DND-41 (cell line): ENCODE measurements at regions not wholly inside any gene's neighbourhood (a gene's known extent, or its start where the extent isn't known, plus 50 kb on each side); places are given as distances from the start of the nearest gene placed in this dataset.

Source experiments
- ATAC-seq: fragments of 200-7000 bp; cut with Tn5 transposase; 3 replicates; pipeline ENCODE4 v1.9.1; 2021; ENCODE audit warnings: low read depth; ENCODE audit not compliant: insufficient read depth
- DNase-seq: peaks from one replicate; pipeline ENCODE4 v3.0.0-alpha.2; 2020
- H2AFZ ChIP-seq: 2 replicates; pipeline ENCODE4 v1.6.0; 2012; ENCODE audit warnings: low read depth, low read length
- H3K27ac ChIP-seq: 2 replicates; pipeline ENCODE4 v1.5.1; 2012; ENCODE audit warnings: low read length, inconsistent platforms
- H3K27me3 ChIP-seq: fragments of 200-600 bp; sonication (generic); 2 replicates; pipeline ENCODE4 v1.6.0; 2012; ENCODE audit warnings: low read length, mild to moderate bottlenecking, inconsistent platforms; ENCODE audit not compliant: insufficient read depth, poor library complexity
- H3K36me3 ChIP-seq: 2 replicates; pipeline ENCODE4 v1.5.1; 2012; ENCODE audit warnings: low read length, inconsistent platforms; ENCODE audit not compliant: insufficient read depth
- H3K4me1 ChIP-seq: 2 replicates; pipeline ENCODE4 v1.5.1; 2012; ENCODE audit warnings: mild to moderate bottlenecking, low read length; ENCODE audit not compliant: insufficient read depth
- H3K4me2 ChIP-seq: 2 replicates; pipeline ENCODE4 v1.6.0; 2012; ENCODE audit warnings: mild to moderate bottlenecking, moderate library complexity, low read length, inconsistent platforms; ENCODE audit not compliant: insufficient read depth
- H3K4me3 ChIP-seq, 2 experiments: fragments of 200-600 bp in 1 of 2; shearing (Covaris generic) in 1 of 2; 2 replicates each; pipeline ENCODE4 v1.5.1; 2012 to 2016; ENCODE audit warnings: inconsistent platforms in 2 of 2, low read length in 2 of 2, mild to moderate bottlenecking in 2 of 2, low read depth in 1 of 2, moderate library complexity in 1 of 2
- H3K79me2 ChIP-seq: 2 replicates; pipeline ENCODE4 v1.6.0; 2012; ENCODE audit warnings: low read length, inconsistent platforms; ENCODE audit not compliant: insufficient read depth
- H3K9ac ChIP-seq: 2 replicates; pipeline ENCODE4 v1.6.0; 2012; ENCODE audit warnings: low read depth, mild to moderate bottlenecking, inconsistent platforms, low read length, moderate library complexity
- H3K9me3 ChIP-seq: 2 replicates; pipeline ENCODE4 v1.5.1; 2012; ENCODE audit warnings: low read length, moderate library complexity, mild to moderate bottlenecking, inconsistent platforms; ENCODE audit not compliant: insufficient read depth, severe bottlenecking
- H4K20me1 ChIP-seq: 2 replicates; pipeline ENCODE4 v1.6.0; 2012; ENCODE audit warnings: low read length; ENCODE audit not compliant: insufficient read depth
- CTCF ChIP-seq: IDR thresholded peaks from 2 replicates; pipeline ENCODE4 v1.5.1; 2012; ENCODE audit warnings: borderline replicate concordance, low read length, moderate library complexity, mild to moderate bottlenecking; ENCODE audit not compliant: poor library complexity, severe bottlenecking; ENCODE audit errors: extremely low read depth
- EZH2 ChIP-seq: IDR thresholded peaks from 3 replicates; pipeline ENCODE4 v1.6.1; 2012; ENCODE audit warnings: borderline replicate concordance, low read depth, mild to moderate bottlenecking, moderate library complexity, low read length, inconsistent platforms; ENCODE audit not compliant: severe bottlenecking

- no peak for DNase-seq
- no peak overlapping the region for H3K4me3 ChIP-seq
- no peaks in the 10 kb centered on the region for H3K9me3 ChIP-seq
- H3K4me2 ChIP-seq, result no peak overlapping the region
- H4K20me1 ChIP-seq, result no peaks in the 10 kb centered on the region
- no peaks in the 10 kb centered on the region for H3K36me3 ChIP-seq
- peaks cover 54% of the 10 kb centered on the region for H3K4me1 ChIP-seq
- ATAC-seq, result no peak
- H3K27ac ChIP-seq, result no peak overlapping the region; the same call in 1 of the 2 replicates
- TF ChIP-seq EZH2, result no peak
- TF ChIP-seq CTCF, result no peak
- no peak overlapping the region for H3K9ac ChIP-seq
- no peaks in the 10 kb centered on the region for H3K79me2 ChIP-seq
- no peaks in the 10 kb centered on the region for H3K27me3 ChIP-seq
- H2AFZ ChIP-seq, result no peak overlapping the region
These were observed 139.5 kb upstream of the RPL34 start for GRCh38 chr4:108480881-108481280.

GRCh38 chr4:108477527-108478108 is 142.8 kb upstream of the RPL34 start:
- Histone ChIP-seq H3K4me1 (peaks cover 21% of the 10 kb centered on the region), H3K27ac (no peak overlapping the region), H2AFZ (no peak overlapping the region), H3K27me3 (no peaks in the 10 kb centered on the region), H3K4me3 (no peak overlapping the region), H3K9me3 (no peaks in the 10 kb centered on the region), H3K36me3 (no peaks in the 10 kb centered on the region), H4K20me1 (no peaks in the 10 kb centered on the region), H3K9ac (no peak overlapping the region), H3K79me2 (no peaks in the 10 kb centered on the region), H3K4me2 (no peak overlapping the region)
- no peak for DNase-seq
- no peak for TF ChIP-seq CTCF
- TF ChIP-seq EZH2, result no peak
- ATAC-seq, result no peak

- no peaks in the 10 kb centered on the region for H4K20me1 ChIP-seq
- H3K9me3 ChIP-seq, result no peaks in the 10 kb centered on the region
- no peaks in the 10 kb centered on the region for H3K27me3 ChIP-seq
- no peak for ATAC-seq
- H3K9ac ChIP-seq, result no peak overlapping the region
- H3K4me1 ChIP-seq, result peaks cover 14% of the 10 kb centered on the region
- H3K4me3 ChIP-seq, result no peak overlapping the region
- H3K79me2 ChIP-seq, result no peaks in the 10 kb centered on the region
- H3K4me2 ChIP-seq, result no peak overlapping the region
- DNase-seq, result no peak
- H3K27ac ChIP-seq, result no peak overlapping the region
- H3K36me3 ChIP-seq, result no peaks in the 10 kb centered on the region
- TF ChIP-seq CTCF (no peak), EZH2 (no peak)
- no peak overlapping the region for H2AFZ ChIP-seq
These were observed 147.1 kb upstream of the RPL34 start for GRCh38 chr4:108473163-108473720.
